CD14-positive monocyte (primary cell): ENCODE measurements at regions not wholly inside any gene's neighbourhood (a gene's known extent, or its start where the extent isn't known, plus 50 kb on each side); places are given as distances from the start of the nearest gene placed in this dataset.

Experiments
- DNase-seq, 3 donors: peaks; one replicate each; pipeline ENCODE4 v3.0.0-alpha.2; 2011 to 2022
- H2AFZ ChIP-seq: 2 replicates; pipeline ENCODE4 v1.6.0; 2012; ENCODE audit warnings: mild to moderate bottlenecking, low read depth, low read length, inconsistent platforms; ENCODE audit not compliant: insufficient read depth, poor library complexity, severe bottlenecking
- H3K27ac ChIP-seq, 2 donors: 1 replicate in 1 of 2; 2 replicates in 1 of 2; pipeline ENCODE4 v1.5.1; 2012 to 2013; ENCODE audit warnings: low read length in 2 of 2, control low read depth in 1 of 2, inconsistent platforms in 1 of 2, low read depth in 1 of 2, mild to moderate bottlenecking in 1 of 2
- H3K27me3 ChIP-seq, 2 donors: one replicate each; pipeline versions ENCODE4 v1.6.0 to v1.6.1; 2011 to 2013; ENCODE audit warnings: low read length in 2 of 2; ENCODE audit not compliant: control insufficient read depth in 2 of 2, insufficient read depth in 2 of 2
- H3K36me3 ChIP-seq, 2 donors: replicated peaks in 1 of 2; 1 replicate in 1 of 2; 2 replicates in 1 of 2; pipeline versions ENCODE4 v1.5.1 to v1.6.1; 2012 to 2013; ENCODE audit warnings: low read length in 2 of 2, control low read depth in 1 of 2, inconsistent platforms in 1 of 2, mild to moderate bottlenecking in 1 of 2; ENCODE audit not compliant: insufficient read depth in 2 of 2, control insufficient read depth in 1 of 2
- H3K4me1 ChIP-seq, 2 donors: 1 replicate in 1 of 2; 2 replicates in 1 of 2; pipeline versions ENCODE4 v1.5.1 to v1.6.1; 2012 to 2013; ENCODE audit warnings: low read length in 2 of 2, control low read depth in 1 of 2, inconsistent platforms in 1 of 2, mild to moderate bottlenecking in 1 of 2, moderate library complexity in 1 of 2; ENCODE audit not compliant: insufficient read depth in 2 of 2, control insufficient read depth in 1 of 2
- H3K4me2 ChIP-seq: replicated peaks from 2 replicates; pipeline ENCODE3; 2012; ENCODE audit warnings: low read length, moderate library complexity, mild to moderate bottlenecking; ENCODE audit not compliant: poor library complexity, severe bottlenecking; ENCODE audit errors: extremely low read depth
- H3K4me3 ChIP-seq, 3 experiments: fragments of 200-600 bp in 1 of 3; sonication (generic) in 1 of 3; replicated peaks in 1 of 3; 1 replicate in 2 of 3; 2 replicates in 1 of 3; pipeline ENCODE4 v1.5.1; 2011 to 2013; ENCODE audit warnings: low read length in 3 of 3, mild to moderate bottlenecking in 3 of 3, control low read depth in 2 of 3, low read depth in 2 of 3, inconsistent platforms in 1 of 3, moderate library complexity in 1 of 3
- H3K79me2 ChIP-seq: 2 replicates; pipeline ENCODE4 v1.6.0; 2012; ENCODE audit warnings: mild to moderate bottlenecking, control low read depth, inconsistent platforms, low read length, moderate library complexity; ENCODE audit not compliant: insufficient read depth
- H3K9ac ChIP-seq: 2 replicates; pipeline ENCODE4 v1.6.0; 2017; ENCODE audit warnings: low read length, mild to moderate bottlenecking; ENCODE audit not compliant: insufficient read depth, poor library complexity, severe bottlenecking
- H3K9me3 ChIP-seq, 2 donors: replicated peaks in 1 of 2; 1 replicate in 1 of 2; 2 replicates in 1 of 2; pipeline versions ENCODE4 v1.5.1 to v1.6.1; 2012 to 2013; ENCODE audit warnings: low read length in 2 of 2, control low read depth in 1 of 2; ENCODE audit not compliant: control insufficient read depth in 1 of 2, insufficient read depth in 1 of 2
- H4K20me1 ChIP-seq: 2 replicates; pipeline ENCODE4 v1.6.0; 2012; ENCODE audit warnings: mild to moderate bottlenecking, low read length, control low read depth, moderate library complexity; ENCODE audit not compliant: insufficient read depth
- H3K27ac Mint-ChIP-seq, 7 donors: one replicate each; pipeline ENCODE4 v1.8.0; 2020; ENCODE audit warnings: mild to moderate bottlenecking in 7 of 7, mixed read lengths in 7 of 7, moderate library complexity in 6 of 7, inconsistent platforms in 2 of 7
- H3K27me3 Mint-ChIP-seq, 3 donors: one replicate each; pipeline ENCODE4 v1.8.0; 2021 to 2022; ENCODE audit warnings: low read depth in 3 of 3, mild to moderate bottlenecking in 3 of 3, mixed read lengths in 3 of 3, moderate library complexity in 3 of 3, inconsistent platforms in 1 of 3
- H3K36me3 Mint-ChIP-seq, 2 donors: one replicate each; pipeline ENCODE4 v1.8.0; 2020; ENCODE audit warnings: mixed read lengths in 2 of 2, inconsistent platforms in 1 of 2, mild to moderate bottlenecking in 1 of 2
- H3K4me1 Mint-ChIP-seq: one replicate; pipeline ENCODE4 v1.8.0; 2020; ENCODE audit warnings: mild to moderate bottlenecking, mixed read lengths
- H3K4me3 Mint-ChIP-seq, 2 donors: one replicate each; pipeline ENCODE4 v1.8.0; 2020; ENCODE audit warnings: mild to moderate bottlenecking in 2 of 2, mixed read lengths in 2 of 2, moderate library complexity in 1 of 2
- H3K9me3 Mint-ChIP-seq, 7 donors: one replicate each; pipeline ENCODE4 v1.8.0; 2020 to 2022; ENCODE audit warnings: mixed read lengths in 7 of 7, mild to moderate bottlenecking in 6 of 7, moderate library complexity in 6 of 7, inconsistent platforms in 2 of 7
- WGBS: methylation state at CpG from one replicate; pipeline ENCODE4 v1.1.5; 2013; ENCODE audit warnings: missing lambda C conversion rate; ENCODE audit not compliant: insufficient coverage; 5-methylcytosine and 5-hydroxymethylcytosine counted together
- intact Hi-C, 2 donors: fragments of 100-400 bp; cut with micrococcal nuclease; formaldehyde crosslinking; loops; one replicate each; pipeline versions ENCODE4 v1.15.0 to v1.15.1; 2023
- TF ChIP-seq, protein P1 (sequence below): fragments of 200-600 bp; IDR thresholded peaks from one replicate; pipeline ENCODE4 v1.8.0; 2022; ENCODE audit warnings: antibody characterized with exemption, mild to moderate bottlenecking

DNA sequence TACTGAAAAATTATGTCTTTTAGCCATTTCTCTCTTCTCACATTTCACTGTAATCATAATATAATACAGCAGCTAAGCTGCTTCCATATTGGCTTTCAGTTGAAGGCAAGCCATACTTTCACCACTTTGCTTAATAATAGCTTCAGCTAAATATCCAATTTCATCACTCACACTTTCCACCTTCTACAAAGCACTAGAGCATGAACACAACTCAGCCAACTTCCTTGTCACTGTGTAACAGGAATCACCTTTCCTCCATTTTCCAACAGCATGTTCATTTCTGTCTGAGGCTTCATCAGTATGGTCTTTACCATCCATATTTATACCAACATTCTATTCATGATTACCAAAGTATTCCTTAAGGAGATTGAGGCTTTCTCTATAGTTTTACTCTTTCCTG is 219.8 kb upstream of the CTSO start:
- no peaks in the 10 kb centered on the region for H3K27me3 ChIP-seq

DNA sequence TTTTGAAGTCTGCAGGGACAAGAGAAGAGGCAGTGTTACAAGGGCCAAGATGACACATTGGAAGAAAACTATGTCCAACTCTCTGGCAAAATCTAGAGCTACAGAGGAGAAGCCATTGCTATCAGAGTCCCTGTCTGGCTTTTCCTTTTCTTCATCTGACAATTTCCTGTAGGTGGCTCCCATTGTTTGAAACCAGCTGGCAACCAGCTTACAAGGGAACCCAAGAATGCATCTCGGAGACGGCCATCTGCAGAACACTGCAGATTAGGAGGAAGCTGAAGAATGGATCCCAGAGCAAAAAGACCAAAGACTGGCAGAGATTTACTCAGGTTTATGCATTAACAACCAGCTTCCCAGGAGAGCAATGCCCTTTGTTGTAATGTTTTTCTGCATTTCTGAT is 216.2 kb upstream of the CTSO start:
- Histone ChIP-seq H3K4me3 (no peak overlapping the region), H3K9ac (no peak overlapping the region), H3K36me3 (no peaks in the 10 kb centered on the region), H3K4me2 (no peak overlapping the region), H3K27ac (no peak overlapping the region), H3K4me1 (no peaks in the 10 kb centered on the region), H2AFZ (no peak overlapping the region), H3K9me3 (no peaks in the 10 kb centered on the region), H3K79me2 (no peaks in the 10 kb centered on the region), H3K27me3 (no peaks in the 10 kb centered on the region), H4K20me1 (no peaks in the 10 kb centered on the region)
- Mint-ChIP-seq H3K4me1 (no peaks in the 10 kb centered on the region), H3K36me3 (no peaks in the 10 kb centered on the region), H3K9me3 (peaks cover 0 to under 1% (median 0%) of the 10 kb centered on the region in 7 donors), H3K27ac (no peak overlapping the region), H3K4me3 (no peak overlapping the region), H3K27me3 (no peaks in the 10 kb centered on the region)
- no peak for DNase-seq
- intact Hi-C loops: no loop called here
- 70% methylated on average over 2 of the region's 2 CpGs for WGBS
- TF ChIP-seq, protein P1, sequence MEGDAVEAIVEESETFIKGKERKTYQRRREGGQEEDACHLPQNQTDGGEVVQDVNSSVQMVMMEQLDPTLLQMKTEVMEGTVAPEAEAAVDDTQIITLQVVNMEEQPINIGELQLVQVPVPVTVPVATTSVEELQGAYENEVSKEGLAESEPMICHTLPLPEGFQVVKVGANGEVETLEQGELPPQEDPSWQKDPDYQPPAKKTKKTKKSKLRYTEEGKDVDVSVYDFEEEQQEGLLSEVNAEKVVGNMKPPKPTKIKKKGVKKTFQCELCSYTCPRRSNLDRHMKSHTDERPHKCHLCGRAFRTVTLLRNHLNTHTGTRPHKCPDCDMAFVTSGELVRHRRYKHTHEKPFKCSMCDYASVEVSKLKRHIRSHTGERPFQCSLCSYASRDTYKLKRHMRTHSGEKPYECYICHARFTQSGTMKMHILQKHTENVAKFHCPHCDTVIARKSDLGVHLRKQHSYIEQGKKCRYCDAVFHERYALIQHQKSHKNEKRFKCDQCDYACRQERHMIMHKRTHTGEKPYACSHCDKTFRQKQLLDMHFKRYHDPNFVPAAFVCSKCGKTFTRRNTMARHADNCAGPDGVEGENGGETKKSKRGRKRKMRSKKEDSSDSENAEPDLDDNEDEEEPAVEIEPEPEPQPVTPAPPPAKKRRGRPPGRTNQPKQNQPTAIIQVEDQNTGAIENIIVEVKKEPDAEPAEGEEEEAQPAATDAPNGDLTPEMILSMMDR: no peak

More for the DNA sequence above, 219.8 kb upstream of the CTSO start:
- Mint-ChIP-seq H3K27ac (no peak overlapping the region), H3K36me3 (no peaks in the 10 kb centered on the region), H3K27me3 (no peaks in the 10 kb centered on the region), H3K4me3 (no peak overlapping the region), H3K4me1 (no peaks in the 10 kb centered on the region), H3K9me3 (peaks cover 0 to 4% (median 0%) of the 10 kb centered on the region in 7 donors)
- Histone ChIP-seq H3K36me3 (no peaks in the 10 kb centered on the region), H3K4me3 (no peak overlapping the region), H3K4me2 (no peak overlapping the region), H3K9ac (no peak overlapping the region), H2AFZ (no peak overlapping the region), H3K79me2 (no peaks in the 10 kb centered on the region), H4K20me1 (no peaks in the 10 kb centered on the region), H3K4me1 (no peaks in the 10 kb centered on the region), H3K9me3 (no peaks in the 10 kb centered on the region), H3K27ac (no peak overlapping the region)
- no peak for DNase-seq
- intact Hi-C loops: no loop called here
- TF ChIP-seq, protein P1: no peak
